IMR-90 (cell line): ENCODE measurements at regions not wholly inside any gene's neighbourhood (a gene's known extent, or its start where the extent isn't known, plus 50 kb on each side); places are given as distances from the start of the nearest gene placed in this dataset.
A peak's percentile ranks its signal among the peaks of the same experiment; 100 is the strongest.

Experiments used
- ATAC-seq: fragments of 200-7000 bp; cut with Tn5 transposase; 2 replicates; pipeline ENCODE4 v1.9.1; 2020; ENCODE audit warnings: low read depth, mild to moderate bottlenecking, moderate library complexity
- BruUV-seq: library from RNA; stranded (reverse); fragments of 400-500 nt; replicated peaks from 2 replicates; lab custom pipeline; 2021; lab: Mats Ljungman, UMichigan
- CTCF ChIA-PET: fragments of 300-600 bp; formaldehyde crosslinking; extraction: SDS; loops from one replicate; lab custom pipeline; 2021; ENCODE audit warnings: antibody characterized with exemption; lab: Yijun Ruan, JAX
- POLR2A ChIA-PET: fragments of 300-600 bp; sonication (Branson Sonifier 250); formaldehyde crosslinking; loops from one replicate; lab custom pipeline; 2022; ENCODE audit warnings: antibody characterized with exemption; ENCODE audit not compliant: unreplicated experiment; lab: Charles Lee
- DNase-seq: peaks from one replicate; pipeline ENCODE4 v3.0.0; 2013
- H2AFZ ChIP-seq: replicated peaks from 2 replicates; pipeline ENCODE3; 2013; ENCODE audit warnings: low read length, mild to moderate bottlenecking; ENCODE audit not compliant: poor library complexity
- H2AK5ac ChIP-seq: 2 replicates; pipeline ENCODE4 v1.6.1; 2013; ENCODE audit warnings: low read depth, low read length, inconsistent platforms
- H2AK9ac ChIP-seq: replicated peaks from 2 replicates; pipeline ENCODE3; 2013; ENCODE audit warnings: mild to moderate bottlenecking, low read depth, low read length, moderate library complexity; ENCODE audit not compliant: poor library complexity
- H2BK120ac ChIP-seq: 2 replicates; pipeline ENCODE4 v1.6.1; 2013; ENCODE audit warnings: low read depth, low read length, inconsistent platforms
- H2BK15ac ChIP-seq: 3 replicates; pipeline ENCODE4 v1.6.1; 2013; ENCODE audit warnings: low read depth, low read length, inconsistent platforms
- H2BK20ac ChIP-seq: 2 replicates; pipeline ENCODE4 v1.6.1; 2013; ENCODE audit warnings: low read depth, mild to moderate bottlenecking, inconsistent platforms, low read length, moderate library complexity
- H2BK5ac ChIP-seq: 2 replicates; pipeline ENCODE4 v1.6.1; 2013; ENCODE audit warnings: mild to moderate bottlenecking, low read depth, low read length, inconsistent platforms; ENCODE audit not compliant: poor library complexity, severe bottlenecking
- H3K14ac ChIP-seq: replicated peaks from 2 replicates; pipeline ENCODE4 v1.6.1; 2013; ENCODE audit warnings: low read depth, low read length, inconsistent platforms
- H3K18ac ChIP-seq: 2 replicates; pipeline ENCODE4 v1.6.1; 2013; ENCODE audit warnings: low read depth, low read length, control low read depth
- H3K23ac ChIP-seq: 2 replicates; pipeline ENCODE4 v1.6.1; 2013; ENCODE audit warnings: low read depth, low read length, inconsistent platforms
- H3K27ac ChIP-seq: 2 replicates; pipeline ENCODE4 v1.5.1; 2013; ENCODE audit warnings: mild to moderate bottlenecking, control low read depth, low read length; ENCODE audit not compliant: insufficient read depth
- H3K27me3 ChIP-seq: 2 replicates; pipeline ENCODE4 v1.6.1; 2013; ENCODE audit warnings: low read length; ENCODE audit not compliant: control insufficient read depth, insufficient read depth
- H3K36me3 ChIP-seq: 2 replicates; pipeline ENCODE4 v1.6.1; 2013; ENCODE audit warnings: low read length, mixed read lengths; ENCODE audit not compliant: control insufficient read depth, insufficient read depth
- H3K4ac ChIP-seq: 2 replicates; pipeline ENCODE4 v1.6.1; 2013; ENCODE audit warnings: low read depth, low read length, inconsistent platforms
- H3K4me1 ChIP-seq: 2 replicates; pipeline ENCODE4 v1.6.1; 2013; ENCODE audit warnings: low read length, mixed read lengths; ENCODE audit not compliant: control insufficient read depth, insufficient read depth
- H3K4me2 ChIP-seq: 2 replicates; pipeline ENCODE4 v1.6.1; 2013; ENCODE audit warnings: low read depth, mild to moderate bottlenecking, control low read depth, low read length, moderate library complexity
- H3K4me3 ChIP-seq: 2 replicates; pipeline ENCODE4 v1.5.1; 2013; ENCODE audit warnings: low read depth, mild to moderate bottlenecking, control low read depth, low read length, moderate library complexity; ENCODE audit not compliant: insufficient read depth
- H3K56ac ChIP-seq: 2 replicates; pipeline ENCODE4 v1.6.1; 2013; ENCODE audit warnings: low read length, inconsistent platforms; ENCODE audit not compliant: insufficient read depth; ENCODE audit errors: extremely low read depth
- H3K79me1 ChIP-seq, 2 experiments: 2 replicates each; pipeline ENCODE4 v1.6.1; 2013; ENCODE audit warnings: low read length in 2 of 2, inconsistent platforms in 1 of 2, low read depth in 1 of 2
- H3K9ac ChIP-seq: 2 replicates; pipeline ENCODE4 v1.6.1; 2013; ENCODE audit warnings: low read depth, low read length, control low read depth
- H3K9me1 ChIP-seq: 2 replicates; pipeline ENCODE4 v1.6.1; 2013; ENCODE audit warnings: low read length, inconsistent platforms; ENCODE audit not compliant: insufficient read depth
- H3K9me3 ChIP-seq: 2 replicates; pipeline ENCODE4 v1.6.1; 2013; ENCODE audit warnings: low read length; ENCODE audit not compliant: control insufficient read depth, insufficient read depth
- H4K20me1 ChIP-seq: 2 replicates; pipeline ENCODE4 v1.6.1; 2013; ENCODE audit warnings: low read length, inconsistent platforms; ENCODE audit not compliant: insufficient read depth
- H4K5ac ChIP-seq: 2 replicates; pipeline ENCODE4 v1.6.1; 2013; ENCODE audit warnings: mild to moderate bottlenecking, low read depth, low read length, control low read depth
- H4K8ac ChIP-seq, 2 experiments: 2 replicates each; pipeline ENCODE4 v1.6.1; 2013; ENCODE audit warnings: low read depth in 2 of 2, low read length in 2 of 2, control low read depth in 1 of 2, inconsistent platforms in 1 of 2
- H4K91ac ChIP-seq: 2 replicates; pipeline ENCODE4 v1.6.1; 2013; ENCODE audit warnings: low read depth, low read length, inconsistent platforms; ENCODE audit not compliant: insufficient read depth
- BHLHE40 ChIP-seq: fragments of 150-350 bp; IDR thresholded peaks from 2 replicates; pipeline ENCODE4 v1.6.1; 2016; ENCODE audit warnings: mild to moderate bottlenecking, low read depth, low read length
- CEBPB ChIP-seq: IDR thresholded peaks from 2 replicates; pipeline ENCODE4 v1.6.1; 2012; ENCODE audit warnings: low read depth, low read length, improper control_type of control experiment
- CHD1 ChIP-seq: IDR thresholded peaks from 2 replicates; pipeline ENCODE4 v1.6.1; 2012; ENCODE audit warnings: low read depth, low read length, improper control_type of control experiment
- CTCF ChIP-seq: conservative IDR thresholded peaks from 2 replicates; pipeline ENCODE4 v1.5.1; 2012; ENCODE audit warnings: mild to moderate bottlenecking, low read depth, low read length, improper control_type of control experiment
- ELK1 ChIP-seq: fragments of 150-350 bp; IDR thresholded peaks from 2 replicates; pipeline ENCODE4 v1.6.1; 2016; ENCODE audit warnings: low read depth, mild to moderate bottlenecking, low read length, moderate library complexity, borderline replicate concordance
- FOS ChIP-seq: fragments of 150-350 bp; IDR thresholded peaks from 2 replicates; pipeline ENCODE4 v1.6.1; 2016; ENCODE audit warnings: low read depth, low read length
- MAFK ChIP-seq: IDR thresholded peaks from 2 replicates; pipeline ENCODE4 v1.6.1; 2012; ENCODE audit warnings: low read depth, low read length, improper control_type of control experiment
- MAZ ChIP-seq: IDR thresholded peaks from 2 replicates; pipeline ENCODE4 v1.6.1; 2012; ENCODE audit warnings: low read depth, mild to moderate bottlenecking, low read length, improper control_type of control experiment, moderate library complexity, borderline replicate concordance
- MXI1 ChIP-seq: IDR thresholded peaks from 2 replicates; pipeline ENCODE4 v1.6.1; 2012; ENCODE audit warnings: low read depth, mild to moderate bottlenecking, low read length, moderate library complexity, borderline replicate concordance
- NFE2L2 ChIP-seq: fragments of 150-350 bp; IDR thresholded peaks from 2 replicates; pipeline ENCODE4 v1.6.1; 2016; ENCODE audit warnings: low read depth, mild to moderate bottlenecking, low read length
- POLR2A ChIP-seq: IDR thresholded peaks from 2 replicates; pipeline ENCODE4 v1.6.1; 2012; ENCODE audit warnings: mild to moderate bottlenecking, low read depth, low read length
- RAD21 ChIP-seq: IDR thresholded peaks from 2 replicates; pipeline ENCODE4 v1.6.1; 2012; ENCODE audit warnings: low read length, improper control_type of control experiment
- RCOR1 ChIP-seq: IDR thresholded peaks from 2 replicates; pipeline ENCODE4 v1.6.1; 2012; ENCODE audit warnings: mild to moderate bottlenecking, low read length, improper control_type of control experiment; ENCODE audit not compliant: insufficient replicate concordance
- RFX5 ChIP-seq: IDR thresholded peaks from 2 replicates; pipeline ENCODE4 v1.8.0; 2012; ENCODE audit warnings: low read depth, mild to moderate bottlenecking, low read length, moderate library complexity
- SMC3 ChIP-seq: fragments of 150-350 bp; IDR thresholded peaks from 2 replicates; pipeline ENCODE4 v1.6.1; 2016; ENCODE audit warnings: low read depth, mild to moderate bottlenecking, antibody characterized with exemption, low read length, moderate library complexity
- USF2 ChIP-seq: fragments of 150-350 bp; IDR thresholded peaks from 2 replicates; pipeline ENCODE4 v1.6.1; 2017; ENCODE audit warnings: mild to moderate bottlenecking, antibody characterized with exemption, low read length, low read depth
- WGBS, 2 experiments: methylation state at CpG; one replicate each; pipeline versions ENCODE4 v1.1.5 to v1.1.7; 2013; ENCODE audit warnings: missing lambda C conversion rate in 2 of 2; ENCODE audit not compliant: insufficient read length in 1 of 2; ENCODE audit errors: extremely low coverage in 2 of 2; 5-methylcytosine and 5-hydroxymethylcytosine counted together
- dilution Hi-C: fragments of 300-500 bp; cut with HindIII; formaldehyde crosslinking; loops from one replicate; pipeline ENCODE4 v1.14.3; 2018; ENCODE audit warnings: low sequenced_read_pairs; ENCODE audit not compliant: unreplicated experiment
- in situ Hi-C: fragments of 300-500 bp; cut with MboI; formaldehyde crosslinking; loops from 3 replicates; pipeline ENCODE4 v1.14.3; 2019; ENCODE audit warnings: low sequenced_read_pairs, inconsistent platforms, mixed read lengths
- intact Hi-C: fragments of 100-400 bp; cut with micrococcal nuclease; formaldehyde crosslinking; loops from 2 replicates; pipeline ENCODE4 v1.10.0; 2022

GRCh38 chr1:98044766-98045165 is 123.9 kb upstream of the DPYD start:
- no peak for DNase-seq
- Histone ChIP-seq H3K9me3 (no peaks in the 10 kb centered on the region), H3K4me2 (peak overlapping the region; percentile 91), H3K79me1 (peaks cover 11 to 26% of the 10 kb centered on the region in 2 experiments; a peak in 3 of 4 replicates), H3K4me1 (peaks cover 5% of the 10 kb centered on the region), H3K4ac (peak overlapping the region; percentile 78), H4K8ac (peak overlapping the region; percentile 55 to 83), H2AK5ac (peak overlapping the region; percentile 86), H3K9me1 (0 out of 2 replicates have a peak, but pooled peaks cover 6% of the 10 kb centered on the region), H2AK9ac (peak overlapping the region; percentile 93), H4K91ac (peak overlapping the region; percentile 57), H3K27me3 (no peaks in the 10 kb centered on the region), H3K14ac (peak overlapping the region; percentile 82), H2BK5ac (peak overlapping the region; percentile 48), H2AFZ (peak overlapping the region; percentile 96), H3K27ac (peak overlapping the region; percentile 35; the same call in 1 of the 2 replicates), H3K9ac (peak overlapping the region; percentile 65), H3K56ac (no peak overlapping the region; the same call in 1 of the 2 replicates), H4K20me1 (no peaks in the 10 kb centered on the region), H3K36me3 (no peaks in the 10 kb centered on the region), H2BK15ac (peak overlapping the region; percentile 94; the same call in 1 of the 3 replicates), H4K5ac (peak overlapping the region; percentile 22), H2BK120ac (peak overlapping the region; percentile 64), H3K4me3 (peak overlapping the region; percentile 95), H2BK20ac (peak overlapping the region; percentile 41), H3K23ac (peak overlapping the region; percentile 83), H3K18ac (peak overlapping the region; percentile 26)
- CTCF ChIA-PET, result no interaction called here
- intact Hi-C loops (loop anchor here (2.0 to 10.0 kb wide), 4 partner anchors 36 to 907 kb away; no protein-coding TSS in a partner anchor), dilution Hi-C loops (no loop called here), in situ Hi-C loops (loop anchor here (10.0 kb wide), 2 partner anchors 130 to 1490 kb away; no protein-coding TSS in a partner anchor)
- 43% methylated on average over 5 of the region's 16 CpGs; no CpG with 5 or more reads in 1 of the 2 experiments for WGBS, 2 experiments
- POLR2A ChIA-PET, result no interaction called here
- no peak for ATAC-seq
- BruUV-seq, result no TSS peak
- TF ChIP-seq RFX5 (no peak), USF2 (no peak), MAZ (no peak), CTCF (no peak), MXI1 (no peak), CEBPB (no peak), FOS (no peak), RAD21 (no peak), CHD1 (no peak), ELK1 (no peak), RCOR1 (no peak), POLR2A (no peak), NFE2L2 (no peak), BHLHE40 (no peak), MAFK (no peak), SMC3 (no peak)
